KMS-11 (cell line): ENCODE measurements at regions not wholly inside any gene's neighbourhood (a gene's known extent, or its start where the extent isn't known, plus 50 kb on each side); places are given as distances from the start of the nearest gene placed in this dataset.

Experiments
- H2AFZ ChIP-seq: fragments of 200-600 bp; sonication (generic); 2 replicates; pipeline ENCODE4 v1.6.1; 2016; ENCODE audit warnings: antibody characterized with exemption, mixed run types, low read depth
- H3K27ac ChIP-seq: fragments of 200-600 bp; sonication (generic); 2 replicates; pipeline ENCODE4 v1.6.1; 2016; ENCODE audit warnings: mild to moderate bottlenecking, mixed run types
- H3K27me3 ChIP-seq: fragments of 200-600 bp; sonication (generic); 2 replicates; pipeline ENCODE4 v1.6.1; 2017; ENCODE audit warnings: mild to moderate bottlenecking, low read depth, mixed run types, moderate library complexity; ENCODE audit not compliant: insufficient read depth
- H3K36me3 ChIP-seq: fragments of 200-600 bp; sonication (generic); 2 replicates; pipeline ENCODE4 v1.6.1; 2017; ENCODE audit warnings: mild to moderate bottlenecking, mixed run types; ENCODE audit not compliant: insufficient read depth
- H3K4me1 ChIP-seq: fragments of 200-600 bp; sonication (generic); 2 replicates; pipeline ENCODE4 v1.6.1; 2016; ENCODE audit warnings: mild to moderate bottlenecking, low read depth, mixed run types; ENCODE audit not compliant: poor library complexity, severe bottlenecking
- H3K4me2 ChIP-seq: fragments of 200-600 bp; sonication (generic); 2 replicates; pipeline ENCODE4 v1.7.0; 2016; ENCODE audit warnings: mild to moderate bottlenecking, mixed run types
- H3K4me3 ChIP-seq: fragments of 200-600 bp; sonication (generic); IDR thresholded peaks from 2 replicates; pipeline ENCODE4 v1.6.1; 2017; ENCODE audit warnings: low read depth, low read length, mixed read lengths; ENCODE audit not compliant: insufficient read depth
- H3K79me2 ChIP-seq: fragments of 200-600 bp; sonication (generic); 2 replicates; pipeline ENCODE4 v1.6.1; 2016; ENCODE audit warnings: low read depth, mixed run types; ENCODE audit not compliant: insufficient read depth
- H3K9ac ChIP-seq: fragments of 200-600 bp; sonication (generic); 2 replicates; pipeline ENCODE4 v1.6.1; 2016; ENCODE audit warnings: mild to moderate bottlenecking, mixed run types
- H4K20me1 ChIP-seq: fragments of 200-600 bp; sonication (generic); 2 replicates; pipeline ENCODE4 v1.6.1; 2016; ENCODE audit warnings: mild to moderate bottlenecking, mixed run types; ENCODE audit not compliant: insufficient read depth
- CTCF ChIP-seq: fragments of 200-600 bp; sonication (generic); conservative IDR thresholded peaks from 2 replicates; pipeline ENCODE4 v1.6.1; 2017; ENCODE audit warnings: low read depth, mild to moderate bottlenecking, antibody characterized with exemption, low read length, moderate library complexity, mixed read lengths

DNA sequence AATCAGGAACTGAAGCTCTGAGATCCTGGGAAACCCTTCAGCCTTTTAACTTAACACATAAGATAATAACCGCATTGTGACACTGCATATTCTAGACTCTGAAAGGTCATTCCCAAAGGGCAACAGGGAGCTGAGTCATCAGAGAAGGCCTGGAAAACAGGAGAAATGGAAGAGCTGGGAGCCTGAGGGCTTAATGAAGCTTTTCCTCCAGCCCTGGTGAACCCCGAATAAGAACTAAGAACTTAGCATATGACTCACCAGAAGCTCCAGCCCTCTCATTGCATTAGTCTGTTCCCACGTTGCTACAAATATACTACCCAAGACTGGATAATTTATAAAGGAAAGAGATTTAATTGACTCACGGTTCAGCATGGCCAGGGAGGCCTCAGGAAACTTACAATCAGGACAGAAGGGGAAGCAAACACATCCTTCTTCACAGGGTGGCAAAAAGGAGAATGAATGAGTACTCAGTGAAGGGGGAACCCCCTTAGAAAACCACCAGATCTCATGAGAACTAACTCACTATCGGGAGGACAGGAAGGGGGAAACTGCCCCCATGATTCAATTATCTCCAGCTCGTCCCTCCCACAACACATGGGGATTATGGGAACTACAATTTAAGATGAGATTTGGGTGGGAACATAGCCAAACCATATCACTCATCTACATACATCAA lies 648.5 kb downstream of the TFAP2A start:
- no peaks in the 10 kb centered on the region for H4K20me1 ChIP-seq
- no peak for TF ChIP-seq CTCF
- H3K4me3 ChIP-seq = no peak overlapping the region
- no peaks in the 10 kb centered on the region for H3K79me2 ChIP-seq
- no peak overlapping the region for H3K4me2 ChIP-seq
- no peak overlapping the region for H2AFZ ChIP-seq
- H3K27me3 ChIP-seq = no peaks in the 10 kb centered on the region
- no peaks in the 10 kb centered on the region for H3K4me1 ChIP-seq
- no peak overlapping the region for H3K27ac ChIP-seq
- H3K9ac ChIP-seq = no peak overlapping the region
- H3K36me3 ChIP-seq = no peaks in the 10 kb centered on the region

- no peak for TF ChIP-seq CTCF
- no peaks in the 10 kb centered on the region for H3K79me2 ChIP-seq
- H3K9ac ChIP-seq = no peak overlapping the region
- no peak overlapping the region for H2AFZ ChIP-seq
- no peak overlapping the region for H3K4me2 ChIP-seq
- no peak overlapping the region for H3K4me3 ChIP-seq
- H3K4me1 ChIP-seq = no peaks in the 10 kb centered on the region
- H3K36me3 ChIP-seq = no peaks in the 10 kb centered on the region
- no peaks in the 10 kb centered on the region for H4K20me1 ChIP-seq
- H3K27ac ChIP-seq = no peak overlapping the region
- no peaks in the 10 kb centered on the region for H3K27me3 ChIP-seq
Measured at GRCh38 chr6:9761220-9761619, 653.7 kb downstream of the TFAP2A start.

GRCh38 chr6:9754515-9754914 lies 660.4 kb downstream of the TFAP2A start:
- H3K4me2 ChIP-seq = no peak overlapping the region
- no peak overlapping the region for H3K9ac ChIP-seq
- H3K27ac ChIP-seq = no peak overlapping the region
- no peaks in the 10 kb centered on the region for H4K20me1 ChIP-seq
- no peaks in the 10 kb centered on the region for H3K79me2 ChIP-seq
- H3K4me1 ChIP-seq = no peaks in the 10 kb centered on the region
- no peak overlapping the region for H2AFZ ChIP-seq
- no peaks in the 10 kb centered on the region for H3K27me3 ChIP-seq
- no peaks in the 10 kb centered on the region for H3K36me3 ChIP-seq
- no peak overlapping the region for H3K4me3 ChIP-seq
- no peak for TF ChIP-seq CTCF

- Histone ChIP-seq H3K27me3 (no peaks in the 10 kb centered on the region), H3K27ac (no peak overlapping the region), H3K4me1 (no peaks in the 10 kb centered on the region), H2AFZ (no peak overlapping the region), H3K36me3 (no peaks in the 10 kb centered on the region), H3K4me2 (no peak overlapping the region), H3K79me2 (no peaks in the 10 kb centered on the region), H3K9ac (no peak overlapping the region), H4K20me1 (no peaks in the 10 kb centered on the region), H3K4me3 (no peak overlapping the region)
- no peak for TF ChIP-seq CTCF
Measured at GRCh38 chr6:9745966-9746365, 668.9 kb downstream of the TFAP2A start.
